ENCODE measurements at regions not wholly inside any gene's neighbourhood (a gene's known extent, or its start where the extent isn't known, plus 50 kb on each side); places are given as distances from the start of the nearest gene placed in this dataset.

- no peak for DNase-seq
Observed at GRCh38 chrX:78456909-78457308, 129.5 kb upstream of the CYSLTR1 start.

- no peak for DNase-seq
Observed at GRCh38 chrX:78455901-78456300, 128.5 kb upstream of the CYSLTR1 start.

GRCh38 chrX:78452356-78452755, 124.9 kb upstream of the CYSLTR1 start:
- no peak for DNase-seq

GRCh38 chrX:78437621-78438020, 110.2 kb upstream of the CYSLTR1 start:
- no peak for DNase-seq

GRCh38 chrX:78429172-78429571, 101.8 kb upstream of the CYSLTR1 start:
- DNase-seq: no peak

- no peak for DNase-seq
Observed at GRCh38 chrX:78388663-78389062, 61.3 kb upstream of the CYSLTR1 start.

- no peak for DNase-seq
Observed at GRCh38 chrX:78387364-78387763, 60.0 kb upstream of the CYSLTR1 start.

GRCh38 chrX:78384486-78384885, 57.1 kb upstream of the CYSLTR1 start:
- no peak for DNase-seq

GRCh38 chrX:78383594-78383993, 56.2 kb upstream of the CYSLTR1 start:
- DNase-seq: no peak

- DNase-seq: no peak
Observed at GRCh38 chrX:78378476-78379115, 51.2 kb upstream of the CYSLTR1 start.

Data from DMS53 (cell line).